AG20443 (cell line): ENCODE measurements at regions not wholly inside any gene's neighbourhood (a gene's known extent, or its start where the extent isn't known, plus 50 kb on each side); places are given as distances from the start of the nearest gene placed in this dataset.
"Not testable (repeated sequence)": the region's sequence is repeated elsewhere in the genome, so short reads cannot be mapped to it uniquely, and the experiment has no call there.

Experiments used
- DNase-seq: peaks from one replicate; pipeline ENCODE4 v3.0.0; 2012; ENCODE audit warnings: low spot score, mixed read lengths

GRCh38 chr13:61215116-61215515 is 200.5 kb downstream of the PCDH20 start:
- no peak for DNase-seq

- no peak for DNase-seq
Measured at GRCh38 chr13:61214551-61214950, 201.1 kb downstream of the PCDH20 start.

- not testable (repeated sequence) for DNase-seq
Measured at GRCh38 chr13:61205898-61206297, 209.8 kb downstream of the PCDH20 start.

GRCh38 chr13:61204025-61204424 is 211.6 kb downstream of the PCDH20 start:
- no peak for DNase-seq

- no peak for DNase-seq
Measured at GRCh38 chr13:61202042-61202441, 213.6 kb downstream of the PCDH20 start.

GRCh38 chr13:61192826-61193225 is 222.8 kb downstream of the PCDH20 start:
- DNase-seq, result no peak

- no peak for DNase-seq
Measured at GRCh38 chr13:61188057-61188456, 227.6 kb downstream of the PCDH20 start.

- DNase-seq, result no peak
Measured at GRCh38 chr13:61187471-61187870, 228.2 kb downstream of the PCDH20 start.

GRCh38 chr13:61183670-61184069 is 232.0 kb downstream of the PCDH20 start:
- DNase-seq, result no peak

GRCh38 chr13:61180234-61180633 is 235.4 kb downstream of the PCDH20 start:
- no peak for DNase-seq

GRCh38 chr13:61179741-61180140 is 235.9 kb downstream of the PCDH20 start:
- no peak for DNase-seq

GRCh38 chr13:61170856-61171255 is 244.8 kb downstream of the PCDH20 start:
- no peak for DNase-seq

GRCh38 chr13:61162636-61163035 is 253.0 kb downstream of the PCDH20 start:
- no peak for DNase-seq

GRCh38 chr13:61162106-61162505 is 253.5 kb downstream of the PCDH20 start:
- DNase-seq, result no peak

GRCh38 chr13:61156753-61157152 is 258.9 kb downstream of the PCDH20 start:
- DNase-seq, result no peak

- no peak for DNase-seq
Measured at GRCh38 chr13:61151062-61151461, 264.6 kb downstream of the PCDH20 start.

GRCh38 chr13:61149331-61149730 is 266.3 kb downstream of the PCDH20 start:
- no peak for DNase-seq

- no peak for DNase-seq
Measured at GRCh38 chr13:61148691-61149315, 266.8 kb downstream of the PCDH20 start.

GRCh38 chr13:61148211-61148610 is 267.4 kb downstream of the PCDH20 start:
- DNase-seq, result no peak

GRCh38 chr13:61146571-61146970 is 269.1 kb downstream of the PCDH20 start:
- no peak for DNase-seq

GRCh38 chr13:61146158-61146557 is 269.5 kb downstream of the PCDH20 start:
- DNase-seq, result no peak

- no peak for DNase-seq
Measured at GRCh38 chr13:61144834-61145593, 270.6 kb downstream of the PCDH20 start.

GRCh38 chr13:61144301-61144700 is 271.3 kb downstream of the PCDH20 start:
- DNase-seq, result no peak

GRCh38 chr13:61142506-61142905 is 273.1 kb downstream of the PCDH20 start:
- no peak for DNase-seq
